Glutamatergic neuron (in vitro differentiated cells): ENCODE measurements at regions not wholly inside any gene's neighbourhood (a gene's known extent, or its start where the extent isn't known, plus 50 kb on each side); places are given as distances from the start of the nearest gene placed in this dataset.

Experiments
- DNase-seq: peaks from one replicate; pipeline ENCODE4 v3.0.0; 2022
- H3K27ac Mint-ChIP-seq: one replicate; pipeline ENCODE4 v1.8.0; 2020; ENCODE audit warnings: mild to moderate bottlenecking, mixed read lengths, inconsistent platforms; ENCODE audit not compliant: unreplicated experiment
- H3K27me3 Mint-ChIP-seq: one replicate; pipeline ENCODE4 v1.8.0; 2020; ENCODE audit warnings: mild to moderate bottlenecking, moderate library complexity, mixed read lengths, inconsistent platforms; ENCODE audit not compliant: unreplicated experiment
- H3K36me3 Mint-ChIP-seq: one replicate; pipeline ENCODE4 v1.8.0; 2020; ENCODE audit warnings: mild to moderate bottlenecking, mixed read lengths, inconsistent platforms; ENCODE audit not compliant: unreplicated experiment
- H3K4me1 Mint-ChIP-seq: one replicate; pipeline ENCODE4 v1.8.0; 2020; ENCODE audit warnings: mild to moderate bottlenecking, low read depth, mixed read lengths, inconsistent platforms; ENCODE audit not compliant: unreplicated experiment
- H3K4me3 Mint-ChIP-seq: one replicate; pipeline ENCODE4 v1.8.0; 2020; ENCODE audit warnings: mild to moderate bottlenecking, mixed read lengths, inconsistent platforms; ENCODE audit not compliant: unreplicated experiment
- H3K9me3 Mint-ChIP-seq: one replicate; pipeline ENCODE4 v1.8.0; 2020; ENCODE audit warnings: mild to moderate bottlenecking, moderate library complexity, mixed read lengths, inconsistent platforms; ENCODE audit not compliant: unreplicated experiment
- TF ChIP-seq, protein P1 (sequence below): fragments of 200-600 bp; sonication (generic); IDR thresholded peaks from one replicate; pipeline ENCODE4 v1.5.0; 2021; ENCODE audit not compliant: partially characterized antibody, unreplicated experiment

DNA sequence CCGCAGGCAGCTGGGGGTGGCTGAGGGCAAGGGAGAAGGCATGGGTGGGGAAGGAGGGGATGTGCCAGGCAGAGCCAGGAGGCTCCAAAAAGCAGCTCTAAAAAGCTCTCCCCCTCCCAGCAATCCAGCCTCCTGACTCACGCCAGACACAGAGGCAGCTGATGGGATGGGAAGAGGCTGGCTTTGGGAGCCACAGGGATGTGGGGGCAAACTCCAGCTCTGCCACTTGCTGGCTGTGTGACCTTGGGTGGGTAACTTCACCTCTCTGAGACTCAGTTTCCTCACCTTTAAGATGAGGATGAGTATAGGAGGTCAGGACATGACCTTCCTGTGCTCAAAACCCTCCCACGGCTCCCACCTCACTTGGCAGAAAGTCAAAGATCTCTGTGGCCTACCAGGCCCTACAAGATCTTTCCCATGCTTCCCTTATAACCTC is 148.9 kb downstream of the CEBPB start:
- Mint-ChIP-seq H3K9me3 (no peaks in the 10 kb centered on the region), H3K27me3 (peaks cover 4% of the 10 kb centered on the region), H3K27ac (no peak overlapping the region), H3K36me3 (no peaks in the 10 kb centered on the region), H3K4me1 (no peaks in the 10 kb centered on the region), H3K4me3 (no peak overlapping the region)
- TF ChIP-seq, protein P1, sequence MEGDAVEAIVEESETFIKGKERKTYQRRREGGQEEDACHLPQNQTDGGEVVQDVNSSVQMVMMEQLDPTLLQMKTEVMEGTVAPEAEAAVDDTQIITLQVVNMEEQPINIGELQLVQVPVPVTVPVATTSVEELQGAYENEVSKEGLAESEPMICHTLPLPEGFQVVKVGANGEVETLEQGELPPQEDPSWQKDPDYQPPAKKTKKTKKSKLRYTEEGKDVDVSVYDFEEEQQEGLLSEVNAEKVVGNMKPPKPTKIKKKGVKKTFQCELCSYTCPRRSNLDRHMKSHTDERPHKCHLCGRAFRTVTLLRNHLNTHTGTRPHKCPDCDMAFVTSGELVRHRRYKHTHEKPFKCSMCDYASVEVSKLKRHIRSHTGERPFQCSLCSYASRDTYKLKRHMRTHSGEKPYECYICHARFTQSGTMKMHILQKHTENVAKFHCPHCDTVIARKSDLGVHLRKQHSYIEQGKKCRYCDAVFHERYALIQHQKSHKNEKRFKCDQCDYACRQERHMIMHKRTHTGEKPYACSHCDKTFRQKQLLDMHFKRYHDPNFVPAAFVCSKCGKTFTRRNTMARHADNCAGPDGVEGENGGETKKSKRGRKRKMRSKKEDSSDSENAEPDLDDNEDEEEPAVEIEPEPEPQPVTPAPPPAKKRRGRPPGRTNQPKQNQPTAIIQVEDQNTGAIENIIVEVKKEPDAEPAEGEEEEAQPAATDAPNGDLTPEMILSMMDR: no peak
- DNase-seq: no peak

DNA sequence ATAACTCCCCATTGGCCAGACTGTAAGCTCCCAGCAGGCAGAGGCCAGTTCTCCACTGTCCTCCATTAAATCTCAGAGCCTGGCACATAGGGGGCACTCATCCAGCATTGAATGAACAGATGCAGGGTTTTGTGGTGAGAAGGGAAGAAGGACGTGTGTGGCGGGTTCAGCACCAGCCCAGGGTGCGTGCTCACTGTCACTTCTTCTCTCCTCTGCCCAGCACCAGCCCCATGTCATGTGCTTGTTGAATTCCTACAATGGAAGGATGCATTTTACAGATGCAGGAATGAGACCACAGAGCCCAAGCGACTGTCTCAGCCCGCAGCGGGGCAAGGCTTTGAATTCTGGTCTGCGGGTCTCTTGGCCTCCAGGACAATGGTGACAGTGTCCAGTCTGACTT is 149.9 kb downstream of the CEBPB start:
- Mint-ChIP-seq H3K36me3 (no peaks in the 10 kb centered on the region), H3K4me3 (no peak overlapping the region), H3K9me3 (no peaks in the 10 kb centered on the region), H3K27ac (no peak overlapping the region), H3K4me1 (no peaks in the 10 kb centered on the region), H3K27me3 (peaks cover 4% of the 10 kb centered on the region)
- no peak for DNase-seq
- TF ChIP-seq, protein P1: no peak

DNA sequence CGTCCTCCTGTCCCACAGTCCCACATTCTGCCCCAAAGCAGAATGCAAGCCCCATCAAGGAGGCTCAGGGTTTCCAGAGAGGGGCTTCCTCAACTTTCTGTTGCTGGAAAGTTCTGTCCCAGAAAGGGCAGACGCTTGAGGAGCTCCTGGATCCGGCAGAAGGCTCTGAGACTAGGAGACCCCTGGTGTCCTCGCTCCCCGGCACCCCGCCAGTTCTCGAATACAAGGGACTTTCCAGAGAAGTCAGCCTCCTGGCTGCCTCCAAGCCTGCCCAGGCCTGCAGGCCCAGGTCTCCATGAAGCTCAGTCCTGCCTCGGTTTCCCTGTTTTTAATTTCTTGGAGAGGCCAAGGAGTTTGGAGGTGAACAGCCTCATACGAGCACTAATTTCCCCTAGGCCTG is 150.4 kb downstream of the CEBPB start:
- H3K9me3 Mint-ChIP-seq: no peaks in the 10 kb centered on the region
- no peak overlapping the region for H3K27ac Mint-ChIP-seq
- no peak overlapping the region for H3K4me3 Mint-ChIP-seq
- H3K36me3 Mint-ChIP-seq: no peaks in the 10 kb centered on the region
- no peak for DNase-seq
- H3K4me1 Mint-ChIP-seq: no peaks in the 10 kb centered on the region
- TF ChIP-seq, protein P1: no peak
- peaks cover 5% of the 10 kb centered on the region for H3K27me3 Mint-ChIP-seq

DNA sequence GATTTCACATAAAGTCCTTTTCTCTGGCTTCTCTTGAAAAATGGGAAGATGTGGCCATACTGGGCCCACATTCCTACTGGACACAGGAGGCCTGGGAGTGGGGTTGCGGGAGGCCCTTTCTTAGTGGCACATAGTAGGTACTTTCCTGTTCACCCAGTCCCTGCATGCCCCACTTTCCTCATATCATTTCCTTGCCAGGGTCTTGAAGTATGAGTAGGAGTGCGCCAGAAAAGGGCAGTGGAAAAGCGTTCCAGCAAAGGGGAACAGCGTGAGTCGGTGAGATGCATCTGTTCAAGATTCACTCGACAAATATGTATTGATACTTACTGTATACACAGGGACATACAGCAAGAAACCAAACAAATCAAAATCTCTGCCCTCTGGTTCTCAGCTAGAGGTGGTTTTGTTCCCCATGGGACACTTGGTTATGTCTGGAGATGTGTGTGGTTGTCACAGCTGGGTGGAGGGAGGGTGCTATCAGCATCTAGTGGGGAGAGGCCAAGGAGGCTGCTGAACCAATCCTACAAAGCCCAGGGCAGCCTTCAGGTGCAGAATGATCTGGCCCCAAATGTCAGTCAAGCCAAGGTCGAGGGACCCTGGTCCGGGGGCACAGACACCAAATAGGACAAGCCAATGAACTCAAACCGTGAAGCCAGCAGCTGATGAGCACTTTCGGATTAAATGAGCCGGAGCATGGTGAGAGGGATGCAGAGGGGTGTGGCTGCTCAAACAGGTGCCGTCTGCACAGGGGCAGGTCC is 151.4 kb downstream of the CEBPB start:
- no peaks in the 10 kb centered on the region for H3K4me1 Mint-ChIP-seq
- peaks cover 6% of the 10 kb centered on the region for H3K27me3 Mint-ChIP-seq
- TF ChIP-seq, protein P1: no peak
- no peaks in the 10 kb centered on the region for H3K36me3 Mint-ChIP-seq
- H3K4me3 Mint-ChIP-seq: no peak overlapping the region
- DNase-seq: no peak
- no peak overlapping the region for H3K27ac Mint-ChIP-seq
- peaks cover 1% of the 10 kb centered on the region for H3K9me3 Mint-ChIP-seq

DNA sequence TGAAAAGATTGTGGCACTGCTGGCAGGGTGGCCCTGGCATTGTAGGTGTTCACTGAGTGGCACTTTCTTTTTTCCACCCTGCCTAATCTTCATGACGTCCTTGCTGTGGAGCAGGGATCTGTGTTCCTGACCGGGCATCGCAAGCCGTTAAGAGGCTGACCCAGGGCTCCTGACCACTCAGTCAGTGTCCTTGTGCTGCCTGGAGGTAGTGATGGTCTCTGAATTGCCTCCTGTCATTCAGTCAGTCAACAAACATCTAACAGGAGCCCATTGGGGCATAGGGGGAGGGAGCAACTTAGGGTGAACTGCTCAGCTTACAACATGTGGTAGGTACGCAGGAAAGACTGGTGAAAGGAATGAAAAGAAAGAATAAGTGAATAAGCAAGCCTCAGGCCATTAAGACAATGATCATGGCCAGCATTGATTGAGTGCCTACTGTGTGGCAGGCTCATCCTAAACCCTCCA is 152.0 kb downstream of the CEBPB start:
- no peaks in the 10 kb centered on the region for H3K4me1 Mint-ChIP-seq
- no peak overlapping the region for H3K27ac Mint-ChIP-seq
- no peak overlapping the region for H3K4me3 Mint-ChIP-seq
- H3K36me3 Mint-ChIP-seq: no peaks in the 10 kb centered on the region
- TF ChIP-seq, protein P1: no peak
- peaks cover 1% of the 10 kb centered on the region for H3K9me3 Mint-ChIP-seq
- no peak for DNase-seq
- peaks cover 4% of the 10 kb centered on the region for H3K27me3 Mint-ChIP-seq
